HG03139 (cell line): ENCODE measurements at regions not wholly inside any gene's neighbourhood (a gene's known extent, or its start where the extent isn't known, plus 50 kb on each side); places are given as distances from the start of the nearest gene placed in this dataset.
"Not testable (repeated sequence)": the region's sequence is repeated elsewhere in the genome, so short reads cannot be mapped to it uniquely, and the experiment has no call there.

Experiments used
- ATAC-seq: cut with Tn5 transposase; IDR thresholded peaks from one replicate; pipeline ENCODE4 v1.9.1; 2021; ENCODE audit not compliant: unreplicated experiment

DNA sequence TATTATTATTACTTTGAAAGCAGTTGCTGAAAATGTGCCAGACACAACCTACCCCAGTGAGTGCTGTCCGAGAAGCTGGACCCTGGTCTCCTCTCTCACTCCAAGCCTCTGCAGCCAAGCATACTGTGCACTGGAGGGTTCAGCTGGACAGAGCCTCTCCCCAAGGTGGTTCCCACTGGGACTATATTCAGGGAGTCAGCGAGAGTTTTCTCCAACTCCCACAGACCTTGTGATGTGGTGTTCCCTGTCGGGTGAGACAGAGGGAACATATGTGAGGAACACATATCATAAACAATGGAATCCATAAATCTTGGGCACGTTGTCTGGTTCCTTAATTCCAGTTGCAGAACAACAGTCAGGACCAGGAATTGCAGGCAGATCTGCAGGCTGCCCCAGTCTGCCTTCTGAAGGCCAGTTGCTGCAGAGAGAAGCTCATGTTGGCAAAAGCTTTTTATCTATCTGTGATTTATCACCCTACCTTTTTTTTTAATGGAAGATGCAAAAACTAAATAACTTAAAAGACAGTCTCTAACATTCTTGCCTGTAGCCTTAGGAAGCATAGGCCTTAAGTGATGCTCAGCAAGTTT, 619.8 kb upstream of the TBX3 start:
- no peak for ATAC-seq

DNA sequence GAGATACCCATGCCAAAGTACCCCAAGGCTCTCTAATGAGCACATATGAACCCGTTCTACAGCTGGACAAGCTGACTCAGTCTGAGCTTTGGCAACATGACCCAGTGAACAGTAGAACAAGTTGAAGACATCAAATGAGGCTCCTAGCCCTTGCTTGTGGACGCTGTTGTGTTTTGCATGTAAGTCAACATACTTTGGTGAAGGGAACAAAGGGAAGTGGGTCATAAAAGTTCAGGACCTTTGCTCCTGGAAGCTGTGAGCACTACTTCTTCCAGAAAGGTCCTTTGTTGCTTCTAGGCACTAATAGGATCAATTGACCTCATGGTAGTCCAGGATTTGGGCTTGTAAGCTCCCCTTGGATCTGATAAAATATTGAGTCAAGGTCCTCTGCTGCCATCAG, 613.5 kb upstream of the TBX3 start:
- no peak for ATAC-seq

DNA sequence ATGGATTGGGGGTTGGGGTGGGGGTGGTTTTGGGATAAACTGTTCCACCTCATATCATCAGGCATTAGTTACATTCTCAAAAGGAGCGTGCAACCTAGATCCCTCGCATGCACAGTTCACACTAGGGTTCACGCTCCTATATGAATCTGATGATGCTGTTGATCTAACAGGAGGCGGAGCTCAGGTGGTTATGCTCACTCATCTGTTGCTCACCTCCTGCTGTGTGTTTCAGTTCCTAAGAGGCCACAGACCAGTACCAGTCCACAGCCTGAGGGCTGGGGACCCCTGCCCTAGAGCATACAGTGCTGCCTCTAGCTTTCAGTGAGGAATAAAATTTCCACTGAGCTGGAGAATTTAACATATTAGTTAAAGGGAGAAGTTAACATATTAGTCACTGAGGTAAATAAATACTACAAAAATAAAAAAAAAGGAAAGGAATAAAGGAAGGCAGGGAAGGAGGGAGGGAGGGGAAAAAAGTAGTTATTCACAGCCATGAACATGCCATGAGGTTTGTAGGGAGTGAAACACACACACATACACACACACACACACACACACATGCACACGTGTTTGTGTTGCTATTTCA, 612.7 kb upstream of the TBX3 start:
- ATAC-seq: no peak

DNA sequence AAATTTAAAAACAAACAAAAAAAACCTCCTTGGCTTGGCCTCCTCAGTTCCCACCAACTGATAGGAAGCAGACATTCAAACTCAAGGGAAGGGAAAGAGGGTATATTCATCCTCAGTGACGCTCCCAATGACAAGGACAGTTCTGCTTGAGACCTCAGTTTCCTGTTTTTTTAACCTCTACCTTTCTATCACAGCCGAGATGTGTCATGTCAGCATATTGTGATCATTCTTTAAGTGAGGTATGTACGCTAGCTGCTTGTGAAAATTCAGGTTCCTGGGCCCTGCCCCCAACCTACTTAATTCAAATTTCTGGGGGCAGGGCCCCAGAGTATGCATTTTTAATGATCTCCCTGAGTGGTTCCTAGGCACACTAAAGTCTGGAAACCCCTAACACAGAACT, 611.9 kb upstream of the TBX3 start:
- no peak for ATAC-seq

DNA sequence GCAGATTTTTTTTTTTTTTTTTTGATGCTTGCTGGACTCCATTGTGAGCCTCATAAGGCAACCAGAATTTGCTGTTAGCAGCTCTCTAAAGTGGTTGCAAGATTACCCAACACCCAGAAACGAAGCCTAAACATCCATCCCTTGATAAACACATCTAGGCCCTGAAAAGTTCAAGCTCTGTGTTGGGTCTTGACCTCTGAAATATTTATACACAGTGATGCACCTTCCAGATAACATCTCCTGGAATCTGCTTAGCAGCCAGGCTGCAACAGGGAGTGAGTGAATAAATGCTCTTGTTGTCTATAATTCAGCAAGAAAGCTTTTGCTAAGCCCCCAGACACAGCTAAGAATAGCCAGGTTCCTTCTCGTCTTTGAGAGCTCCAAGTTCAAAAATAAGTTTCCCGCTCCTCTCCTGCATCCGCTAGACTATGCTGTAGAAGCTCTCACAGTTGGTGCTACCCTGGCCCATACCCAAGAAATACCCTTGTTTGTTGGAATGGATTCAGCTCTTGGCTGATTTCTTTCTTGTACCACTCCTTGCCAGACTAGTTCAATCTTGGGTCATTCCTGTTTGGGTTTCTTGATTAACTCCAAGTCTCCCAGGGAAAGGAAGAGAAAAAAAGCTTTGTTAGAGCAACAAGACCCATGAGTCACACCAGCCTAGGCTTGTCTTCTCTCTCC, 610.6 kb upstream of the TBX3 start:
- no peak for ATAC-seq

DNA sequence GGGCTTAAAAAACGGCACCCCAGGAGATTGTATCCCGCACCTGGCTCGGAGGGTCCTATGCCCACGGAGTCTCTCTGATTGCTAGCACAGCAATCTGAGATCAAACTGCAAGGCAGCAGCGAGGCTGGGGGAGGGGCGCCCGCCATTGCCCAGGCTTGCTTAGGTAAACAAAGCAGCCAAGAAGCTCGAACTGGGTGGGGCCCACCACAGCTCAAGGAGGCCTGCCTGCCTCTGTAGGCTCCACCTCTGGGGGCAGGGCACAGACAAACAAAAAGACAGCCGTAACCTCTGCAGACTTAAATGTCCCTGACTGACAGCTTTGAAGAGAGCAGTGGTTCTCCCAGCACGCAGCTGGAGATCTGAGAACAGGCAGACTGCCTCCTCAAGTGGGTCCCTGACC, 601.5 kb upstream of the TBX3 start:
- ATAC-seq: not testable (repeated sequence)

DNA sequence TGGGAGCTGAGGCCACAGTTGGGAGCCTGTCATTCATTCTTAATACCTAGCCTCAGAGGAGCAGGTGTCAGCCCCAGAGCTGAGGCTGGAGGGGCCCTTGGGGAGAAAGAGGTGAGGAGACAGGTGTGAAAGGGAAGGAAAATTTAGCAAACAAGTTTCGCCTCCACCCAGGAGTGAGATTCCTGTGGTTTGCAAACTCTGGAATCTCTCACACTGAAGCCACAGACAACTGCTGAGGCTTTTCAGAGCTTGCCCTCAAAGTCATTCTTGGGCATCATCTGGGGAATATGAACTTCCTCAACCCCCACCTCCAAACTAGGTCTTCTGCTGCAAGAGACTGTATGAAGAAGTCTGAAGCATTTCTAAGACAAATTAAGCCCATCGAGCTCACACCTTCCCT, 589.5 kb upstream of the TBX3 start:
- no peak for ATAC-seq

DNA sequence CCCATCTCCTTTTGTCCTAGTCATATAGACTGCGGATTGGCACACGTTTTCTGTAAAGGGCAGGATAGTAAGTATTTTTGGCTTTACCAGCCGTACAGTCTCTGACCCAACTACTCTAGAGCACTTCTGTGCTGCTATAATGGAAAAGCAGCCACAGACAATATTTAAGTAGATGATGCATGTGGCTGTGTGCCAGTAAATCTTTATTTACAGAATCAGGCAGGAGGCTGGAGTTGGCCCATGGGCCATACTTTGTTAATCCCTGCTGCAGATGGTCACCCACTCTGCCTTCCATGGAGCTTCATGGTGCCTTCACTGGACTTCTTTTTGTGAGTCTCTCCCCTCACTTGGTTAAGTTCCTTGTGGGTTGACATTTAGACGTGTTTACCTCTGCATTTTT, 584.5 kb upstream of the TBX3 start:
- no peak for ATAC-seq

DNA sequence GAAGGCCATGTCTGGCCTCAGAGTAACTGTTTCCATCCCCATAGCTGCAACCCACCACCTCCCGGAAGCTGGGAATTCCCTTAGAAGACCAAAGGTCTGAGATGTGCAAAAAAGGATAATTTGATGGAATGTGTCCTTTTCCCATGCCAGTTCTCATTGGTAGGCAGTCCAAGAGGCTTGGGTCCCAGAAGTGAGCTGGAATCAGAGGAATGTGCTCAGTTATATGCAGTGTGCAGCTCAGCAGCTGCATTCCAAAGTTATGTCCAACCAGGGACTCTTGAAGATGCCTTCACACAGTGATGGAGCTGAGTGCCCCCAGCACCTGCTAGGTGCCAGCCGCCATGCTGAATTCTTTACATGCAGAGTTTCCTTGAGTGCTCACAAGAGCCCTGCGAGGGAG, 583.9 kb upstream of the TBX3 start:
- no peak for ATAC-seq

DNA sequence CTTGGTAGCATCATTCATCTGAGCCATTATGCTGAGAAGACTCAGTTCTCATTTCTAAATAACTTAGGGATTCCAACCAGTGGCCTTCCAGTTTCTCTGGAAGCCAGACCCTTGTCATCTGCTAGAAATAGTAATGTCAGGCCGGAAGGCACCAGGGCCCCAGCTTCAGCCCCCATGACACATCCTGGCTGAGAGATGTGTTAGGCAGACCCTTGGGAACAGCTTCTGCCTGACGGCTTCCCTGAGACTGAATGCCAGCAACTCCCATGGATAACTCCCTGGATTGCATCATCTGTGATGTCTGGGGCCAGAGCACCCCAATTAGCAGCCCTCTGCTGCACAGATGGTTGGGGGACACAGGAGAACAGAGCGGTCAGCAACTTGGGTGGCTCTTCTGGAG, 583.5 kb upstream of the TBX3 start:
- ATAC-seq: no peak

DNA sequence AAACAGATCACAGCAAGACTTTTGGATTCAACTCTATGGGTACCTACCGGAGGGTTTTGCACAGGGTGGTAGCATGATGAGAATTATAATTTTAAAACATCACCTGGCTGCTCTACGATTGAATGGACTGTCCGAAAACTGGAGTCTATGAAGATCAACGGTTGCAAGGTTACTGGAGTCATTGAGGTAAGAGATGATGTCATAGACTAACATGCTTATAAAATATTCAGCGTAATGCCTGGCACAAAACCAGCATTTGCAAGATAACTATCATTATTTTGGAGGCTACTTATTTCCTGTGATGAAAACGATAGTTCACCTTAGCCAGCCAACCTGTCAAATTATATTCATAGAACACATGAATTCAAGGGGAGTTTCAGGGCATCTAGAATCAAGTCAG, 580.6 kb upstream of the TBX3 start:
- no peak for ATAC-seq

DNA sequence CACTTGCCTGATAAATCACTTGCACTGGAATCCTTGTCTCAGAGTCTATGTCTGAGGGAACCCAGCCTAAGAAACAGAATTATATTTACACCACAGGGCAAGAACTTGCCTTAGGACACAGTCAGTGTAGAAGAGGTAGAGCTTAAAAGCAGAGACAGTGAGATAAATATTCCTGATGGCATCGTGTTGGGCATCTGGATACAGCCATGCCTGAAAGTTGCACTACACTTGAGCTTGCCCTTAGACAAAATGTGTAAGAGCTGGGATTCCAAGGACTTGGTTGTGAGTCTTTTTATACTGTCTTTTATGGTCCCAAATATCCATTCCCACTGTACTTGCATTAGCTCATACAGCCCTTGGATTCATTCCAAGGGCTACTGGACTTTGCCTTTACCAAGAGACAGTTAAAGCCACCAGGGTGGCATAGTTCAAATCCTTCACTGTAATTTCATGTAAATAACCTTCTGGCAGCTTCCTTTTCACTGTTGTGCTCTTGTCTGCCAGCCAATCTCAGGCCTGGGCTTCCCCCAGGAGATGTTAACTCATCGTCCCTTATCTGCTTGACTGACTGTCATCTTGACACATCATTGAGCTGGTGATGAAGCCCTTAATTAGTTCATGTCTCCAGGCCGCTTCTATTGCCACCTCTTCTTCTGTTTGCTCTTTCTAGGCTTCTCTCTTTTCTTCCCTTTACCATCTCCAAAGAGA, 577.9 kb upstream of the TBX3 start:
- no peak for ATAC-seq

DNA sequence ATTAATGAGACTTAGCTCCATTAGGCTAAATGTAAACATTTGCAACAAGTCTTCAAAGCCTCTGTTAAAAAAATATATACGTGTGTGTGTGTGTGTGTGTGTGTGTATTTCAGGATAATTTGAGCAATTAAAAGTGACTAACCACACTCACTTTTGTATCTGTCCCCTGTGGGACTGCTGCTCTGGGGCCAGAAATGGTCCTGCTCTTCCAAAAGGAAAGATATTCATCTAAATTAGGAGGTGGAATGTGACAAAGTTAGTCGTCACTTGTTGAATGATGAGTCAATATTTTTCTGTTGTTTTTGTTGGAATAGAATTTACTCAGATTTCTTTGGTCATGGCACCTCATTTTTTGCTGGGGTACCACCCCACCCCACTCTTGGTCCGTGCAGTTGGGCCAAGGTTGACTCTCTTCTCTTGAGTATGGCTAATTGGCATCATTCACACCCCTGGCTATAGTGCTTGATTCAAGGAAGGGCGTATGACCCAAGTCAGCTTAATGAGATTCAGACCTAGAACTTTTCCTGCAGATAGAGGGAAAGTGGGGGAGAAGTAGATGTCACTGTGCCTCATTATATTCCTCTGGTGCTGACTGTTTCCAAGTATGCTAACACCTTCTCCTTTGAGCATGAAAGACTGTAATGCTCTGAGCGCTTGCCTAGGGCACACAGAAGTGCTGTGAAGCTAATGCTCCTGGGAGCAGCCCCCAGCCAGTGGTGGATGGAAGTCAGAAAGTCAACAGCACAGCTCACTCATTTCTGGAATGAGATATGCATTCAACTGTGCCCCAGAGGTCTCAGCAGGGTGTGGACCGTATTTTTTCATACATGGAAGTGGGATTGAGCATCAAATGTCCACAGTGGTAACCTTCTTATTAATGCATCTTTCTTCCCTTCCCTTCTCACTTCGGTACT, 577.0 kb upstream of the TBX3 start:
- no peak for ATAC-seq

DNA sequence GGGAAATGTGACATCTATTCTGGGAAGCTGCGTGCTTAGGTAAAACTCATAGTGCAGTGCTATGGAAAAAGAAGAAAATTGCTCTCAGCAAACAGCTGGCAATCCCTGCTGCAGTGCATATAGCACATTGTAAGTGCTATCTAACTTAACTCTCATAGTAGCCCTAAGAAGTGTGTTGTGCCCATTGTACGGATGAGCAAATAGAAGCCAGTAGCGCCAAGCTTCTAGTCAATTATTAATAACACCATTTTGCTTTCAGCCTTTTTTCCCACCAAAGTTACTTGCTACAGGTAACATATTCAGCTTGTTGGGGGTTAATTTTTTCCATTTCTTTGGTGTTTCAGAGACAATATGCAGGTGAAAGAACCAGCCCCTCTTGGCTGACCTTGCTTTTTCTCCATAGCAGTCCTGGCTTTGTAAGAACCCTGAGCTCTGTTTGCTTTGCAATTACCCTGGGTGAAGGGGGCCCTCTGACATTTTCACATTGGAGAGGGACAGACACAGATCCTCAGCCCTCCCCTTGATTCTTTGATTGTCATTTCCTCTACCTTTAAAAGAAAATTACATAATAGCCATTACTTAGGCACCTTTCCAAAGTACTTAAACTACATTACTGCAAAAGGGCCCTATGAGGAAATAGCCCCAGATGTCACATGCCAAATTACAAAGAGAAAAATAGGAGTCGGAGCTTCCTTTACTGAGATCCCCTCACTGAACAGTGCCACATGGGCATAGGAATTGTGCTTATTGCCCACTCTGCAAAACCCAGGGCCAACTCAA, 576.2 kb upstream of the TBX3 start:
- no peak for ATAC-seq

DNA sequence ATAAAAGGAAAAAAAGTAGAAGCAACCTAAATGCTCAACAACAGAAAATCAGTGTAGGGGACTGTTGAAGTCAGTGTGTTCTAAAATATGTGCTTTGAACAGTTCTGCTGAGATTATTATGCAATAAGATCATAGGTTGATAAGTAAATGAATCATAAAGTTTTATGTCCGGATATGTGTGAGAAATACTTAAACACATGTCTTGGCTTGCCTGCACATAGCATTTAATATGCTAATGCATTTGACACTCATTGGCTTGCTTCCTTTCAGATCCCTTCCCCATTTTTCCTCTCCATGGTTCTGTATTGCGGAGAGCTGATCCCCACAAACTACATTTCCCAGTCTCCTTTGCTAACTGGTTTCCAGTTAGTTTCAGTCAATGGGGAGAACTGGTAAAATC, 573.8 kb upstream of the TBX3 start:
- ATAC-seq: no peak

DNA sequence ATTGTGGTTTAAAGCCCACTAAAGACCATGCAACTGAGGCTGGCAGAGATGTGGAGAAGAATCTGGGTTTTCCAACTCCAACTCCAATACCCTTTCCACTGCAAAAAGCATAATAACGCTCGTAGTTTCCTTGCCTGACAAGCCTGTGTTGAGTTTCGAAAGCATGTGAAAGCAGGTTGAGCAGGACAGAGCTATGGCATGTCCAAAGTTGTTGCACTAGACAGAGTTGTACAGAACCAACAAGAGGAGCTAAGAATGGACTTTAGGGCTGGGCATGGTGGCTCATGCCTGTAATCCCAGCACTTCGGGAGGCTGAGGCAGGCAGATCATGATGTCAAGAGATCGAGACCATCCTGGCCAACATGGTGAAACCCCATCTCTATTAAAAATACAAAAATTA, 572.0 kb upstream of the TBX3 start:
- no peak for ATAC-seq

DNA sequence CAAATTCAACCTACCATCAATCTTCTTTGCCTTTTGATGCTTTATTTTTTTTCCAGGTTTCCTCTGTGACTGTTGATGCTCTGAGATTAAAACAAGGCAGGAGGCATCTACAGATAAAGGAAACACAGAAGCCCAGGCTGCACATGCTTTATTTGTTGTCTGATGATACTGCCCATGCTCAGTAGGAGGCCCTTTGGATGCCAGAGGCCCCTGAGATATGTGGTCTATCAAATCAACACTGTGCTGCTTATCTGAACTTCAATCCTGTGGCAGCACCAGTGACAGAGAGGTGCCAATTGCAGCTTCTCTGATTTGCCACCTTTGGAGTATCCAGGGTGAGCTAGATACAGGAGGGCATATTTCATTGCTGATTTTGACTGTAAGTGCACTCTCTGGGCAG, 571.3 kb upstream of the TBX3 start:
- ATAC-seq: no peak

DNA sequence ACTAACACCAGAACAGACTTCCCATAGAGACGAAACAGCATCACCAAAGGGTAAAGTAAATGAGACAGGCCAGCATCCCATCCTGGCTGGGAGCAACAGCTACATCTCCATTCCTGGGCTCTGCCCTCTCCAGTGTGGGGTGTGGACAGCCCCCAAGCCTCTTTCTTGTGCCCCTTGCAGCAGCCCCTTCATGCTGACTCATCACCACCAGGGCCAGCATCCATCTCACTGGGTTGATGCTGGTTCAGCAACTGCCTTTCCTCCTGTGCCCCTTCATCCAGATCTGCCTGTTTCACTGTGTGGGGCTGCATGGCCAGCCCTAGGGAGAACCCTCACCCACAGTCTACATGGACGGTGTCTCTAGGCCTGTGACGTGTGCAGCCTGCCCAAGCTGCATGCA, 569.1 kb upstream of the TBX3 start:
- ATAC-seq: no peak

DNA sequence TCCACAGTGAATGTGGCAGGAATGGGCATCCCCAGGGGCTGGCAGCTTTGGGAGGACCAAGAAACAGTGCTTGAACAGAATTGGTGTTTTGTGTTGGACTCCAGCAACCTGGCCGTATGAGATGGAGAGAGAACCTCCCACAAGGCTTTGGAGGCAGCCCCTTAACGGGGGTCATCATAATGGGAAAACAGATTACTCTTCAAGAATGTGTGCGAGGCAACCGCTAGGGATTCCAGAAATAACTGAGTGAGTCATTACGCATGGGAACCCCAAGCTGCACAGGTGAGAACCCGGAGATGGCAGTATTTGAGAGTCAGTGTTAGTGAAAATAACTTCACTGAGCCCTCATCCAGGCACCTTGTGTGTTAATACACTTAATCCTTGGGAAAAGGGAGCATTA, 567.8 kb upstream of the TBX3 start:
- ATAC-seq: no peak

DNA sequence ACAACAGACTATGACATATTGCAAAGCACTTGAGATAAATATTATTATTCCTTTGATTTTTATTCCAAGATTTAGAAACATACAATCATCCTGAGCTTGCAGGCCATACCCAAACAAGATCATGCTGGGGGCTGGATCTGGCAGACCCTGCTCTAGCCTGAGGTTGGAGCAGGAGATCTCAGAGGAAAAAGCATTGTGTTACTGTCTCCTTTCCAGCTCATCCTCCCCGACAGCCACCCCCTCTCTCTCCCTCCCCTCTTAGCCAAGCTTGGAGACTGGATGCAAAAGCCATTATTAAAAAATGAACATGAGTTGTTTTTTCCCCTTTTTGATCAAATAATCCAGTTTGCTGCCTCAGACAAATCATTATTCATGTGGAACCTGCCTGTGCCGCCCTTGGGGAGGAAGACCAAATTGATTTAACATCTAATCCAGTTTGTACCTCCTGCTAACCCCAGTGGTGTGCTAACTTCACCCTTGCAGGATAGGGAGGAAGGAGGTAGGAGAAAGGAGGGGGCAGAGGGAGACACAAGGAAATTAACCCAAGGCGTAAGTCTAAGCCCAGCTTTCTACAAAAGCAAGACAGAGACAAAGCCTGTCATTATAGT, 565.8 kb upstream of the TBX3 start:
- no peak for ATAC-seq
